HG02938 (cell line): ENCODE measurements at regions not wholly inside any gene's neighbourhood (a gene's known extent, or its start where the extent isn't known, plus 50 kb on each side); places are given as distances from the start of the nearest gene placed in this dataset.
"Not testable (repeated sequence)": the region's sequence is repeated elsewhere in the genome, so short reads cannot be mapped to it uniquely, and the experiment has no call there.

ENCODE experiments used
- ATAC-seq: cut with Tn5 transposase; IDR thresholded peaks from one replicate; pipeline ENCODE4 v1.9.1; 2021; ENCODE audit warnings: mild to moderate bottlenecking, moderate library complexity; ENCODE audit not compliant: unreplicated experiment

DNA sequence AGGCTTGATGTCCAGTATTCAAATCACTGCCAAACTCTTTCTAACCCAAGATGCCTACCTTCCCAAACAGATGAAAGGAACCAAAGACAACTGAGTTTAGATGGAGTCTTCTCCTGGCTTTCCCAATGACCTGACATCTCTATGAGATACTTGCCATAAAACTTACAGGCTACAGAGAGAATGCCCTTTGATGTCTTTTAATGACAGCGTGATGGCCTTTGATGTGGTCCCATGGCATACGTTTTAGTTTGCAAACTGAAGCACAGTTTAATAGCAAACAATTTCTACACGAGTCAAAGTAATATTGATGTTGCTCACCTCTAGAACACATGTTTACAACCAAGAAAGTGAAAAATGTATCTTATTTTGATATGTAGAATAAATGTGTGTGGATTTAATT is 73.2 kb downstream of the ZIC4 start:
- ATAC-seq = no peak

DNA sequence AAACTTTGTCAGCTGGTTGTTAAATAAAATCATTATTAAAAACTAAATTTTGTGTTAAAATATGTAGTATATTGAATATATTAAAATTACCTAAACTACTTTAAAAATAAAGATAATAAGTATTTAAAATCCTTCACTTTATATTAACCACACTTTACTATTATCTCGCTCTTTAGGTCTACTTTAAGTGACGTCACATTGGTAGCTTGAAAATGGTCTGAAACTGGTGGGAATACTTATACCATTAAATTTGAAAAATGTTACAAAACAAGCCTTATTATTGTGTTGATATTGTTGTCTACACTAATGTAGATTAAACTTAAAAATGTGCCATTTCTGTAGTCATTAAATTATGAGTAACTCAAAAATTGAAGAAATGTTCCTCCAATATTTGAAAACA is 77.6 kb downstream of the ZIC4 start:
- ATAC-seq = no peak

- ATAC-seq = no peak
Measured at GRCh38 chr3:147324356-147324755, 82.0 kb downstream of the ZIC4 start.

GRCh38 chr3:147318900-147319299 is 87.4 kb downstream of the ZIC4 start:
- ATAC-seq = no peak

GRCh38 chr3:147317080-147317479 is 89.3 kb downstream of the ZIC4 start:
- ATAC-seq = not testable (repeated sequence)

GRCh38 chr3:147313513-147313912 is 92.8 kb downstream of the ZIC4 start:
- ATAC-seq = no peak

- no peak for ATAC-seq
Measured at GRCh38 chr3:147312786-147313280, 93.5 kb downstream of the ZIC4 start.

DNA sequence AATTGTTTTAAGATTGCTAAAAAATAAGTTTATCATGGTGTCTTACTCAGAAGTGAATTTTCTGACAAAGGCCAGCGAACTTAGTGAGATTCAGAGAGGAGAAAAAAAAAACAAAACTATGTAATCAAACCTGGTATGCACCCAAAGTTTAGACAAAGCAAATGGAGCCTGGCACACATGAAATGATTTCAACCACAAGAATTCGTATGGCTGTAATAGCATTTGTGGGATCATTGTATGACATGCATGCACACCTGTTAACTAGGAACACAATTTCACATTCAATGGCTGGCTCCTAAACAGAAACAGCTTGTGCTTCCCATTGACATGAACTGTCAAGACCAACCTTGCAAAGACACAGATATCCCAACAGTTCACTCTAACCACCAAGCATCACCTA is 94.6 kb downstream of the ZIC4 start:
- ATAC-seq = no peak

DNA sequence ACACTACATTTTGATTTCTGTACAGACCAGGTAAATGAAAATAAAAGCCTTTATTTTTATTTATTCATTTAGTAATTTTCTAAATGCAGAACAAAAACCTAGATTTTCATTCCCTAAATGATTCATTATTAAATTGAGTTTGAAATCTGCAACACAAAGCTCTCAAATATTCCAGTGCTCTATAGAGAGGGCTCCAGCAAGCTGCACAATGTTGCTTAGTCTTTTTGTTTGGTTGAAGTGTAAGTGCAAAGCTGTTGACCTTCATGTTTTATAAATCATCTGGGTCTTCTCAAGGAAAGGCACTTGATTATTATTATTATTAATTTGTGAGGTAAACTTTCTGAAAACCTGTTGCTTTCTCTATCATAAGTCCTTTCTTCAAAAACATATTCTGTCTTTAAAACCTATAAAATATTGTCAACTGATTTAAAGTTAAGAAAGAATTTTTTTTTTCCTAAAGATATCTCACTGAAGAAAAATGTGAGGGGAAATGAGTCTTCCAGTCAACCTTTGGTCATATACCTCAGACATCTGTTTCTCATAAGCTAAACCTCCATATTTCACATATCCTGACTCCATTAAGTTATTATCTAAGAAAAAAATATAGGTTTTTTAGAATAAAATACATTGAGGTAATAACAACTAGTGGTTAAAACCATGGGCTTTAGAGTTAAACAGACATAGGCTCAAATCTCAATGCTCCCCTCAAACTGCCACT is 100.7 kb downstream of the ZIC4 start:
- ATAC-seq = no peak

- ATAC-seq = no peak
Measured at GRCh38 chr3:147304756-147305155, 101.6 kb downstream of the ZIC4 start.

GRCh38 chr3:147301781-147302180 is 104.6 kb downstream of the ZIC4 start:
- no peak for ATAC-seq

DNA sequence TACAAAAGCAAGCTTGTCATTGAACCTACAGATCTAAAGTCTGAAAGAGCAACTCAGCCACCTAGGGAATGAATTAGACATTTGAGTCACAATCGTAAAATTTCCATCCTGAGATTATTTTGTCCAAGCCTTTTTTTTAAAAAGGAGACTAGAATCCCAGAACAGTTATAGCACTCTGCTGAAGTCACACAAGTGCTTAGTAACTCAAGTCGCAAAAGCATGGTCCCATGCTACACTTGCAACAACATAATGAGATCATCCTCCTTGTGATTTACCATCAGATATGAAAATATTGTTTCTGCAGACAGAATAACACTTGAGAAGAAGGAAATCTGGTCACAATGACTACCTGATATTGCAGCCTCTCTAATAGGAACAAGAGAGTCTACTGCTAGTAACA is 106.7 kb downstream of the ZIC4 start:
- ATAC-seq = no peak

DNA sequence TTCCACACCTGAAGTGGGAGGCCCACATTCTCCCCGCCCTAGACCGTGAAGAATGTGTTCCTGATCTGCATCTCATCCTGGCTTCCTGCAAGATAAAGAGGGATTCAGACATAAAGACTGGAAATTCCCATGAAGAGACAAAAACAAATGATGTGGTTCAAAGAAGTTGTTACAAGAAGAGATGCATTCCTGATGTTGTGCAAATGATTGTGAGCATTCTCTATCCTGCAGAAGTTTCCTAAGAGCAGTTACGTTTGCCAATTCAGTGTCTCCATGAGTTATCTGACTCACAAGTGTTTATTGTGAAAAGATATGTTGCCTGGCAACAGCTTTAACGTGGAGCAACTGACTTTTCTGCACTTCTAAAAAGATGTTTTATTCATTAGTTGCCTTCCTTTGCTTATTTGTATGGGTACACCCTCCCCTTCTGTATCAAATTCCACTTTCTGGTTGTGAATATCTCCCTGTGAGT is 107.8 kb downstream of the ZIC4 start:
- ATAC-seq = no peak

DNA sequence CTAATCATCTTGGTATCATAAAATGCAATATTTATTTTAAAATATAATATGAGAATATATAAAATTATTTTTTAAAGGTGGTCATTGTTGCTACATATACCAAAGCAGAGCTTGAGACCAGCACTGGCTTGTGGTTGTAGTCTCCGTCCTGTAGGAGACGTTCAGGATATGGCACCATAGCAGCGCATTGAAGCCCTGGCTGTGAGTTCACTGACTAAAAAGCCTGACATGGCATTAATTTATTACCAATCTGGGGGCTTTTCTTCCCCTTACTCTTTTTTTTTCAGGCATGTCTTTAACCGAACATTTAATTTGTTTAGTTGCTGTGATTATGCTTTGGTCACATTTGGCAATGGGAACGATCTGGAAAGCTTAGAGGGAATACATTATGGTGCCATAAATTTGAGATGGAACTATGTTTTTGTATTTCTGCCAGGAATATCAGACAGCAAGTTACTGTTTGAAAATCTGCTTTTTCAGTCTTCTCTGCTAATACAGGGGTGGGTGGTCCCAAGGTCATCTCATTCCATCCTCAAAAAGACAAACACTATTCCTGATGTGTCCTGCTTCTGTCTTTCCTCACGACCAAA is 108.5 kb downstream of the ZIC4 start:
- no peak for ATAC-seq

DNA sequence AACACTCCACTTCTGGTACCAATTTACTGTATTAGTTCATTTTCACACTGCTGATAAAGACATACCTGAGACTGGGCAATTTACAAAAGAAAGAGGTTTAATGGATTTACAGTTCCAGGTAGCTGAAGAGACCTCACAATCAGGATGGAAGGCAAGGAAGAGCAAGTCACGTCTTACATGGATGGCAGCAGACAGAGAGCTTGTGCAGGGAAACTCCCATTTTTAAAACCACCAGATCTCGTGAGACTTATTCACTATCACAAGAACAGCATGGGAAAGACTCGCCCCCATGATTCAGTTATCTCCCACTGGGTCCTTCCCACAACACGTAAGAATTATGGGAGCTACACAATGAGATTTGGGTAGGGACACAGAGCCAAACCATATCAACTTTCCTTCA is 119.0 kb downstream of the ZIC4 start:
- ATAC-seq = not testable (repeated sequence)

- ATAC-seq = no peak
Measured at GRCh38 chr3:147269907-147270306, 136.4 kb downstream of the ZIC4 start.

DNA sequence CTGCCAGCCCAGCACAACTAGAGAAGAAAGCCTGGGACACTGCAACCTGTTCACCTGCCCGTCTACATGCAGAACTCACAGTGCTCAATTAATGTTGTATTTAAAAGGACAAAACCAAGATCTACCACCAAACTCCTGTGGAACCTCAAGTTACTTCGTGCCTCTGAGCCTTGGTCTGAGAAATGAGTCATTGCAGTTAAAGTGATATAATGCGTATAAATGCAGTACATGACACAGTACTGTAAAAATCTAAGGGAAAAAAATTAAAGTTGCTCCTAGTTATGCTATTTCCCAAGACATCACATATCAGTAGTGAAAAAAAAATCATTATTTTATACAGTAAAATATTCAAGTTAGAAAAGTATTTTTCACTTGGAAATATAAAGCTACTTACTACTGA is 138.9 kb downstream of the ZIC4 start:
- no peak for ATAC-seq

DNA sequence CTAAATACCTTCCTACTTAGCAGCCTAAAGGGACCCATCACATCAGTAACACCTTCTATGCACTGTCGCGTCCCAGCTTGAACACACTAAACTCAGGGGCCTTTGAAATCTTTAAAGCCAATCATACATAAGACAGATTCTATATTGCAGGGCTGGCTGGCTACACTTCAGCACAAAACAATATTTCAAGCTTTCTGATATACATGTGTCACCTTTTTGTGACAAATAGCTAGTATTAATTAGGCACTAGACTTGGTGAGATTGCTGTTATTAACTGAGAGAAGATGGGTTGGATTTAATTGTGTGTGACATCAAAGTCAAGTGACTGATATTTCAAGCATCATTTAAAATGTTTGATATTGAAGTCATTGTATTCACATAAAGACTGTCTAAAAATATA is 148.4 kb downstream of the ZIC4 start:
- no peak for ATAC-seq

- no peak for ATAC-seq
Measured at GRCh38 chr3:147256739-147257138, 149.6 kb downstream of the ZIC4 start.

DNA sequence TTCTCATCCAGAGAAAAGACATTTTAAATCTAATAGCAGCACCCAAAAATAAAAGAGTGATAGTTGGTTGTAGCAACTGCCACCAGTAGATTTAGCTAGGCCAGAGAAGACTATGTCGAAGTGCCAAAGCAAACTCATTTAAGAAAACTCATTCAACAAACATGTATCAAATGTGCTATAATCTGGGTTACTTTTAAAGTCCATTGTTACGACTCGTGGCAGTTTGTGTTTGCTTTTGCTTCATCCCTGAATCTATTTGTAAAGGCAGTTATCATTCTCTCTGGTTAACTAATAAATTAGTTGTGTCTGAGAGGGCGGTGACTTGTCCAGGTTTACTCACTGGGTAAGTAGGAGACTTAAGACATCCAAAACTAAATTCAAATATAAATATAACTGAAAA is 159.4 kb downstream of the ZIC4 start:
- ATAC-seq = no peak

- ATAC-seq = not testable (repeated sequence)
Measured at GRCh38 chr3:147245638-147246037, 160.7 kb downstream of the ZIC4 start.

GRCh38 chr3:147245022-147245421 is 161.3 kb downstream of the ZIC4 start:
- not testable (repeated sequence) for ATAC-seq

- no peak for ATAC-seq
Measured at GRCh38 chr3:147244397-147244796, 161.9 kb downstream of the ZIC4 start.
